PFSK-1 (cell line): ENCODE measurements at regions not wholly inside any gene's neighbourhood (a gene's known extent, or its start where the extent isn't known, plus 50 kb on each side); places are given as distances from the start of the nearest gene placed in this dataset.

Experiments
- SIN3A ChIP-seq: IDR thresholded peaks from 2 replicates; pipeline ENCODE4 v1.6.1; 2012; ENCODE audit warnings: mild to moderate bottlenecking, low read length, moderate library complexity, borderline replicate concordance; ENCODE audit not compliant: insufficient read depth
- TF ChIP-seq, protein P1 (sequence below), 2 experiments: IDR thresholded peaks; 2 replicates each; pipeline versions ENCODE4 v1.6.1 to v1.8.0; 2011 to 2012; ENCODE audit warnings: low read depth in 2 of 2, low read length in 2 of 2, control low read depth in 1 of 2, inconsistent platforms in 1 of 2, mild to moderate bottlenecking in 1 of 2, moderate library complexity in 1 of 2; ENCODE audit not compliant: insufficient read depth in 1 of 2

DNA sequence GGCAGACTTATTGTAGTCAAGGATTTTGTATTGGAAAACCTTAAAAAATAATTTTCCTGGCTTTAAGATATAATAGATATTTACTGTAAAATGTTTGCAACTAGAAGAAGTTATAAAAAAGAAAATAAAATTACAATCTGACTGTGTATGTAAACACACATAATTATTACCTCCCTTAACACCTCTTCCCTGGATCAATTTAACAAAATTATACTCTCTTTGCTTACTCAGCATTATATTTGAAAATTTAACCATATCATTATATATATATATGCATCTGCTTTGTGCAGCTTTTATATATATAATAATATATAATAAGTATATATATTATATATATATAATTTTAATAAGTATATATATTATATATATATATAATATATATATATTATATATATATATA lies 131.7 kb upstream of the FAM98A start:
- no peak for TF ChIP-seq SIN3A
- TF ChIP-seq, protein P1, sequence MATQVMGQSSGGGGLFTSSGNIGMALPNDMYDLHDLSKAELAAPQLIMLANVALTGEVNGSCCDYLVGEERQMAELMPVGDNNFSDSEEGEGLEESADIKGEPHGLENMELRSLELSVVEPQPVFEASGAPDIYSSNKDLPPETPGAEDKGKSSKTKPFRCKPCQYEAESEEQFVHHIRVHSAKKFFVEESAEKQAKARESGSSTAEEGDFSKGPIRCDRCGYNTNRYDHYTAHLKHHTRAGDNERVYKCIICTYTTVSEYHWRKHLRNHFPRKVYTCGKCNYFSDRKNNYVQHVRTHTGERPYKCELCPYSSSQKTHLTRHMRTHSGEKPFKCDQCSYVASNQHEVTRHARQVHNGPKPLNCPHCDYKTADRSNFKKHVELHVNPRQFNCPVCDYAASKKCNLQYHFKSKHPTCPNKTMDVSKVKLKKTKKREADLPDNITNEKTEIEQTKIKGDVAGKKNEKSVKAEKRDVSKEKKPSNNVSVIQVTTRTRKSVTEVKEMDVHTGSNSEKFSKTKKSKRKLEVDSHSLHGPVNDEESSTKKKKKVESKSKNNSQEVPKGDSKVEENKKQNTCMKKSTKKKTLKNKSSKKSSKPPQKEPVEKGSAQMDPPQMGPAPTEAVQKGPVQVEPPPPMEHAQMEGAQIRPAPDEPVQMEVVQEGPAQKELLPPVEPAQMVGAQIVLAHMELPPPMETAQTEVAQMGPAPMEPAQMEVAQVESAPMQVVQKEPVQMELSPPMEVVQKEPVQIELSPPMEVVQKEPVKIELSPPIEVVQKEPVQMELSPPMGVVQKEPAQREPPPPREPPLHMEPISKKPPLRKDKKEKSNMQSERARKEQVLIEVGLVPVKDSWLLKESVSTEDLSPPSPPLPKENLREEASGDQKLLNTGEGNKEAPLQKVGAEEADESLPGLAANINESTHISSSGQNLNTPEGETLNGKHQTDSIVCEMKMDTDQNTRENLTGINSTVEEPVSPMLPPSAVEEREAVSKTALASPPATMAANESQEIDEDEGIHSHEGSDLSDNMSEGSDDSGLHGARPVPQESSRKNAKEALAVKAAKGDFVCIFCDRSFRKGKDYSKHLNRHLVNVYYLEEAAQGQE (IDR thresholded peaks at IDR 0.05; ENCODE audit: insufficient read depth in 1 of 2, low read depth in 2 of 2, low read length in 2 of 2): no peak
